Right atrium auricular region (tissue), 2 donors: ENCODE measurements at regions not wholly inside any gene's neighbourhood (a gene's known extent, or its start where the extent isn't known, plus 50 kb on each side); places are given as distances from the start of the nearest gene placed in this dataset.

Experiments used
- DNase-seq: peaks from one replicate; pipeline ENCODE4 v3.0.0-alpha.2; 2019; ENCODE audit warnings: low spot score
- H3K27ac ChIP-seq, 2 donors: fragments of 200-600 bp; sonication (generic); 1 replicate in 1 of 2; 2 replicates in 1 of 2; pipeline ENCODE4 v1.5.1; 2016 to 2019
- H3K27me3 ChIP-seq, 2 donors: fragments of 200-600 bp; sonication (generic); one replicate each; pipeline versions ENCODE4 v1.5.1 to v1.6.0; 2017 to 2019
- H3K36me3 ChIP-seq: fragments of 200-600 bp; sonication (generic); one replicate; pipeline ENCODE4 v1.5.1; 2016
- H3K4me1 ChIP-seq, 2 donors: fragments of 200-600 bp; sonication (generic); one replicate each; pipeline versions ENCODE4 v1.5.1 to v1.6.0; 2017 to 2019
- H3K4me3 ChIP-seq, 2 donors: fragments of 200-600 bp; sonication (generic); 1 replicate in 1 of 2; 2 replicates in 1 of 2; pipeline ENCODE4 v1.5.1; 2017 to 2019; ENCODE audit warnings: mild to moderate bottlenecking in 1 of 2, moderate library complexity in 1 of 2
- H3K9me3 ChIP-seq, 2 donors: fragments of 200-600 bp; sonication (generic); one replicate each; pipeline ENCODE4 v1.5.1; 2019
- TF ChIP-seq, protein P1 (sequence below), 2 donors: fragments of 200-600 bp; sonication (generic); IDR thresholded peaks; one replicate each; pipeline ENCODE4 v1.5.1; 2019; ENCODE audit warnings: antibody characterized with exemption in 2 of 2

- no peak overlapping the region for H3K27ac ChIP-seq
- H3K27me3 ChIP-seq = no peaks in the 10 kb centered on the region
- H3K9me3 ChIP-seq = no peaks in the 10 kb centered on the region
- no peak overlapping the region for H3K4me3 ChIP-seq
- no peaks in the 10 kb centered on the region for H3K36me3 ChIP-seq
- TF ChIP-seq, protein P1, sequence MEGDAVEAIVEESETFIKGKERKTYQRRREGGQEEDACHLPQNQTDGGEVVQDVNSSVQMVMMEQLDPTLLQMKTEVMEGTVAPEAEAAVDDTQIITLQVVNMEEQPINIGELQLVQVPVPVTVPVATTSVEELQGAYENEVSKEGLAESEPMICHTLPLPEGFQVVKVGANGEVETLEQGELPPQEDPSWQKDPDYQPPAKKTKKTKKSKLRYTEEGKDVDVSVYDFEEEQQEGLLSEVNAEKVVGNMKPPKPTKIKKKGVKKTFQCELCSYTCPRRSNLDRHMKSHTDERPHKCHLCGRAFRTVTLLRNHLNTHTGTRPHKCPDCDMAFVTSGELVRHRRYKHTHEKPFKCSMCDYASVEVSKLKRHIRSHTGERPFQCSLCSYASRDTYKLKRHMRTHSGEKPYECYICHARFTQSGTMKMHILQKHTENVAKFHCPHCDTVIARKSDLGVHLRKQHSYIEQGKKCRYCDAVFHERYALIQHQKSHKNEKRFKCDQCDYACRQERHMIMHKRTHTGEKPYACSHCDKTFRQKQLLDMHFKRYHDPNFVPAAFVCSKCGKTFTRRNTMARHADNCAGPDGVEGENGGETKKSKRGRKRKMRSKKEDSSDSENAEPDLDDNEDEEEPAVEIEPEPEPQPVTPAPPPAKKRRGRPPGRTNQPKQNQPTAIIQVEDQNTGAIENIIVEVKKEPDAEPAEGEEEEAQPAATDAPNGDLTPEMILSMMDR (IDR thresholded peaks at IDR 0.05) = no peak
- no peaks in the 10 kb centered on the region for H3K4me1 ChIP-seq
- DNase-seq = no peak
Measured at GRCh38 chr6:126701676-126702560, 362.0 kb downstream of the CENPW start.

DNA sequence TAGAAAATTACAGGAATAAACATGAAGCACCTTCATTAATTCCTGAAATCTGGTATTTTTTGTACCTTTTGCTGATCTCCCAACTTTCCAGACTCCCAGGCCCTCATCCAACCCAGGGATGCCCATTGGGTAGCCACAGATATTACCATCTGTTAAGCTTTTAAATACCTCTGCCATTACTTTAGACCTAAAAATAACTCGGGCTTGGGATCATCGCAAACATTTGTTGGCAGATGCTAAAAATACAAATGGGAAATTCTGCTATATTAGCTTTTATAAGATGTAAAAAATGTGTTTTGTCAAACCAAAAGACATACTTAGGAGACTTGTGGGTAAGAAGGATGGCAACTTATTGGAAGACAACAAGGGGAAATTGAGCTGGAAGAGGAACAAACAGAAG lies 376.1 kb downstream of the CENPW start:
- Histone ChIP-seq H3K9me3 (no peaks in the 10 kb centered on the region), H3K27me3 (no peaks in the 10 kb centered on the region), H3K27ac (no peak overlapping the region), H3K36me3 (no peaks in the 10 kb centered on the region), H3K4me3 (no peak overlapping the region), H3K4me1 (no peaks in the 10 kb centered on the region)
- TF ChIP-seq, protein P1 (IDR thresholded peaks at IDR 0.05) = no peak
- no peak for DNase-seq

DNA sequence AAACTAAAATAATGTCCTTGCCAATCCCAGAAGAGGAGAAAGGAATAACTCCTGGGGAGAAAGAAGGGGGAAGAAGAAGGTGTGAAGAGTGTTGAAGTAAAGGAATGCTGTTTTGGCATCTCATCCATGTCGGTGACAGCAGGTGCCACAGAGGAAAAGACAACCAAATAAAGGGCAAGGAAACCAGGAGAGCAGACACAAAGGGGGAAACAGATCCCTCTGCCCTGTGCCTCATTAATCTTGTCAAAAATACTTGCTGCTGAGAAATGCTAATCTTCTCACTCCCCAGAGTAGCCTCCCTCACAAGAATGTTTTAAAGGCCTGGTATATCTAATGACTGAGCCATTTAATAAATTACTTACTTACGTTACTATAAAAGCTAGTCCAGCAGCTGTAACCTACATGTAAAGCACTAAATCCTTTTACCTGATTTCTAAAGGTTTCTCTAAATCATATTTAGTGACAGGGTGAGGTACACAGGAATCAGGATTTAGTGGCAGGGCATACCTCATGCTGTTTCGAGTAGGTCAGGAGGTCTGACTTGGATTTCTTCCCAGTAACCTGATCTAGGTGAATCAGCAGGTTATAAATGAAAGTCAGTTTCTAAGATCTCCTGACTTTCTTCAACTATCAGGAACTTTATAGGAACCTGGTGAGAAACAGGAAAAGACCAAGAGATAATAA lies 377.1 kb downstream of the CENPW start:
- Histone ChIP-seq H3K27me3 (no peaks in the 10 kb centered on the region), H3K36me3 (no peaks in the 10 kb centered on the region), H3K4me3 (no peak overlapping the region), H3K4me1 (no peaks in the 10 kb centered on the region), H3K27ac (no peak overlapping the region), H3K9me3 (no peaks in the 10 kb centered on the region)
- DNase-seq = no peak
- TF ChIP-seq, protein P1 (IDR thresholded peaks at IDR 0.05) = no peak

DNA sequence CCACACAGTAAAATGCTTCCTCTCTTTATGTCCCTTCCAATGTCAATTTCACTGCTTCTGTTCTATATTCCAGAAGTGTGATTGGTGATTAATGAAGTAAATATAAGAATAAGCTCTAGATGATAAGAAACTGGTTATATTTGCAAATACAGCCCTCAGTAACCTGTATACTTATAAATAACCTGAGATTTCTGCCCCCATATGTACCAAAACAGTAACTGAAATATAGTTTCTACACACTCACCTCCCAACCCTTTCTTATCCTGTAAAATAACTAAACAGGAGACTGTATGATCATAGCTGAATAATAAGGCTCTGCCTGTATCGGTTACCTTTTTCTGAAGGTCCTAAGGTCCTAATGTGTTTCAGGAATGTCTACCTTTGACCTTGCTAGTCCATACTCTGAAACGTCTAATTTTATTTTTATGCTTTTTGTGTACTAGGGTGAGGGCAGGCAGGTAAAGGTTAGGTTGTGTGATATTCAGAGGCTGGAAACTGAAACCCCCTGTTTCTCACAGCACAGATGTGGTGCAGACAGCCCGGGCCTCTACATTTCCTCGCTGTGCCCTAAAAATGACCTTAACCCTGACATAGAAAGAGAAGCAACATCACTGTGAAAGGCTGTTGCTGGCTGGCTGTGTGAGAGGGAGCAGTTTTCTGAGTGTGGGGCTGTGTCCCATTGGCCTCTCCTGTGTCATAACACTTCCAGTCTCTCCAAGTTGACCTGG lies 378.8 kb downstream of the CENPW start:
- Histone ChIP-seq H3K4me1 (no peaks in the 10 kb centered on the region), H3K27ac (no peak overlapping the region), H3K9me3 (no peaks in the 10 kb centered on the region), H3K27me3 (no peaks in the 10 kb centered on the region), H3K4me3 (no peak overlapping the region), H3K36me3 (no peaks in the 10 kb centered on the region)
- DNase-seq = no peak
- TF ChIP-seq, protein P1 (IDR thresholded peaks at IDR 0.05) = no peak

- no peak for DNase-seq
- Histone ChIP-seq H3K4me1 (no peaks in the 10 kb centered on the region), H3K27ac (no peak overlapping the region), H3K36me3 (no peaks in the 10 kb centered on the region), H3K27me3 (no peaks in the 10 kb centered on the region), H3K4me3 (no peak overlapping the region), H3K9me3 (no peaks in the 10 kb centered on the region)
- TF ChIP-seq, protein P1 (IDR thresholded peaks at IDR 0.05) = no peak
Measured at GRCh38 chr6:126720304-126720703, 380.4 kb downstream of the CENPW start.
